Endothelial cell of umbilical vein (primary cell): ENCODE measurements at regions not wholly inside any gene's neighbourhood (a gene's known extent, or its start where the extent isn't known, plus 50 kb on each side); places are given as distances from the start of the nearest gene placed in this dataset.

Experiments used
- BruUV-seq: library from RNA; stranded (reverse); fragments of 400-500 nt; replicated peaks from 2 replicates; lab custom pipeline; 2021; lab: Mats Ljungman, UMichigan
- CTCF ChIA-PET: fragments of 300-600, 350-600 bp; sonication (Branson Sonifier 250); formaldehyde crosslinking; loops from one replicate; lab custom pipeline; 2021; ENCODE audit warnings: antibody characterized with exemption, inconsistent platforms; lab: Charles Lee
- POLR2A ChIA-PET: fragments of 300-600, 350-600 bp; sonication (Branson Sonifier 250); formaldehyde crosslinking; loops from one replicate; lab custom pipeline; 2021; ENCODE audit warnings: antibody characterized with exemption, inconsistent platforms; lab: Charles Lee
- DNase-seq: peaks from one replicate; pipeline ENCODE4 v3.0.0-alpha.2; 2011; ENCODE audit warnings: low read depth, low spot score
- FAIRE-seq: peaks from 2 replicates; lab custom pipeline; 2011; peaks lifted over from hg19 to GRCh38; lab: Jason Lieb, UNC
- H2AFZ ChIP-seq: 2 replicates; pipeline ENCODE4 v1.6.0; 2012; ENCODE audit warnings: low read depth, low read length, control low read depth, inconsistent platforms
- H3K27ac ChIP-seq: 2 replicates; pipeline ENCODE4 v1.5.1; 2011; ENCODE audit warnings: low read depth, mild to moderate bottlenecking, control low read depth, low read length, moderate library complexity; ENCODE audit not compliant: insufficient read depth
- H3K27me3 ChIP-seq, 2 experiments: 2 replicates each; pipeline versions ENCODE4 v1.6.0 to v1.6.1; 2011; ENCODE audit warnings: low read length in 2 of 2, mixed read lengths in 1 of 2; ENCODE audit not compliant: control insufficient read depth in 2 of 2, insufficient read depth in 2 of 2
- H3K36me3 ChIP-seq, 2 experiments: 2 replicates in 1 of 2; 3 replicates in 1 of 2; pipeline ENCODE4 v1.5.1; 2011; ENCODE audit warnings: low read length in 2 of 2, mild to moderate bottlenecking in 1 of 2, moderate library complexity in 1 of 2; ENCODE audit not compliant: control insufficient read depth in 2 of 2, insufficient read depth in 2 of 2; ENCODE audit errors: extremely low read depth in 1 of 2
- H3K4me1 ChIP-seq: 3 replicates; pipeline ENCODE4 v1.5.1; 2011; ENCODE audit warnings: mild to moderate bottlenecking, low read length; ENCODE audit not compliant: control insufficient read depth, insufficient read depth; ENCODE audit errors: extremely low read depth
- H3K4me2 ChIP-seq: 2 replicates; pipeline ENCODE4 v1.6.1; 2011; ENCODE audit warnings: low read length, control low read depth, mixed read lengths; ENCODE audit not compliant: insufficient read depth
- H3K4me3 ChIP-seq, 3 experiments: fragments of 200-600 bp in 1 of 3; sonication (generic), shearing (Covaris generic) in 1 of 3; replicated peaks in 1 of 3; 2 replicates each; pipeline ENCODE4 v1.5.1; 2011 to 2016; ENCODE audit warnings: control low read depth in 3 of 3, low read length in 3 of 3, mild to moderate bottlenecking in 2 of 3, inconsistent platforms in 1 of 3, low read depth in 1 of 3, moderate library complexity in 1 of 3; ENCODE audit not compliant: insufficient read depth in 1 of 3
- H3K79me2 ChIP-seq: 2 replicates; pipeline ENCODE4 v1.6.0; 2012; ENCODE audit warnings: low read length, inconsistent platforms; ENCODE audit not compliant: control insufficient read depth, insufficient read depth
- H3K9ac ChIP-seq: replicated peaks from 2 replicates; pipeline ENCODE3; 2011; ENCODE audit warnings: low read length, control low read depth; ENCODE audit not compliant: insufficient read depth; ENCODE audit errors: extremely low read depth
- H3K9me1 ChIP-seq: replicated peaks from 3 replicates; pipeline ENCODE4 v1.6.0; 2011; ENCODE audit warnings: mild to moderate bottlenecking, low read length; ENCODE audit not compliant: control insufficient read depth, insufficient read depth; ENCODE audit errors: extremely low read depth
- H3K9me3 ChIP-seq: replicated peaks from 2 replicates; pipeline ENCODE4 v1.5.1; 2012; ENCODE audit warnings: low read length, inconsistent platforms; ENCODE audit not compliant: control insufficient read depth, insufficient read depth
- H4K20me1 ChIP-seq: replicated peaks from 2 replicates; pipeline ENCODE3; 2011; ENCODE audit warnings: mild to moderate bottlenecking, low read length; ENCODE audit not compliant: control insufficient read depth, insufficient read depth; ENCODE audit errors: extremely low read depth
- EZH2 ChIP-seq: IDR thresholded peaks from 2 replicates; pipeline ENCODE4 v1.6.1; 2012; ENCODE audit warnings: borderline replicate concordance, low read depth, mild to moderate bottlenecking, moderate library complexity, low read length, inconsistent platforms; ENCODE audit not compliant: severe bottlenecking
- FOS ChIP-seq: IDR thresholded peaks from 2 replicates; pipeline ENCODE4 v1.6.1; 2011; ENCODE audit warnings: mild to moderate bottlenecking, low read length, moderate library complexity, borderline replicate concordance; ENCODE audit not compliant: insufficient read depth
- GATA2 ChIP-seq: IDR thresholded peaks from 2 replicates; pipeline ENCODE4 v1.7.0; 2011; ENCODE audit warnings: low read depth, mild to moderate bottlenecking, moderate library complexity, mixed read lengths, low read length; ENCODE audit not compliant: insufficient read length, insufficient read depth
- JUN ChIP-seq: IDR thresholded peaks from 2 replicates; pipeline ENCODE4 v1.6.1; 2011; ENCODE audit warnings: borderline replicate concordance, low read depth; ENCODE audit not compliant: insufficient read length, insufficient read depth
- MYC ChIP-seq: IDR thresholded peaks from one replicate; pipeline ENCODE4 v1.6.1; 2011; ENCODE audit warnings: mild to moderate bottlenecking, low read depth, low read length
- POLR2A ChIP-seq: IDR thresholded peaks from 2 replicates; pipeline ENCODE4 v1.6.1; 2012; ENCODE audit warnings: low read depth, mild to moderate bottlenecking, control low read depth, low read length
- POLR2AphosphoS5 ChIP-seq: IDR thresholded peaks from 2 replicates; pipeline ENCODE4 v1.6.1; 2012; ENCODE audit warnings: low read depth, mild to moderate bottlenecking, control low read depth, low read length, moderate library complexity; ENCODE audit not compliant: insufficient read depth
- dilution Hi-C: fragments of 300-500 bp; cut with MboI; formaldehyde crosslinking; loops from one replicate; pipeline ENCODE4 v1.15.0; 2019; ENCODE audit warnings: low sequenced_read_pairs; ENCODE audit not compliant: extremely low pct_ligation_motif_present
- intact Hi-C: fragments of 100-400 bp; cut with micrococcal nuclease; formaldehyde crosslinking; loops from one replicate; pipeline ENCODE4 v1.10.0; 2022
- TF ChIP-seq, protein P1 (sequence below): IDR thresholded peaks from 2 replicates; pipeline ENCODE4 v1.6.1; 2011; ENCODE audit not compliant: insufficient read depth, insufficient read length
- TF ChIP-seq, protein P2 (sequence below), 2 donors: IDR thresholded peaks; 1 replicate in 1 of 2; 2 replicates in 1 of 2; pipeline ENCODE4 v1.5.1; 2011; ENCODE audit warnings: low read length in 2 of 2, mild to moderate bottlenecking in 2 of 2, moderate library complexity in 2 of 2, control low read depth in 1 of 2, inconsistent platforms in 1 of 2, low read depth in 1 of 2; ENCODE audit not compliant: insufficient read depth in 1 of 2; ENCODE audit errors: extremely low read depth in 1 of 2

DNA sequence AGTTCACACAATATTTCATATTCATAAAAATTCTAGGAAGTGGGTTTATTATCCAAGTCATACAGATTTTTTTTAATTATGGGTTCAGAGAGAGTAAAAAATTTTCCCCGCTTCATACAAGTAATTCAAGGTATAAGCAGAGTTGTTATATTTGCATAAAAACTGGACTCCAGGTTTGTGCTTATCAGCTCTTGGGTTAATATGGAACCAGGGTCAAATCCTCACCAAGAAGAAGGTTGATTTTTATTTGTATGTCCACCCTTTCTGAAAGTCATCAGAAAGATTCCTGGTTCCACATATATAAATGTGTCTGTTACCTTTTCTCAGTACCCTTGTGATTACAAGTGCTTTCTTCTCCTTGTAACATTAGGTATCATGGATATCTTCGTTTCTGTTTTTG, 143.8 kb upstream of the PKN2 start:
- dilution Hi-C loops: no loop called here
- FAIRE-seq (no peak), DNase-seq (no peak)
- no peak for TF ChIP-seq GATA2
- no peak for TF ChIP-seq MYC
- no peak for TF ChIP-seq POLR2A
- TF ChIP-seq, protein P1, sequence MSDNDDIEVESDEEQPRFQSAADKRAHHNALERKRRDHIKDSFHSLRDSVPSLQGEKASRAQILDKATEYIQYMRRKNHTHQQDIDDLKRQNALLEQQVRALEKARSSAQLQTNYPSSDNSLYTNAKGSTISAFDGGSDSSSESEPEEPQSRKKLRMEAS: no peak
- TF ChIP-seq, protein P2, sequence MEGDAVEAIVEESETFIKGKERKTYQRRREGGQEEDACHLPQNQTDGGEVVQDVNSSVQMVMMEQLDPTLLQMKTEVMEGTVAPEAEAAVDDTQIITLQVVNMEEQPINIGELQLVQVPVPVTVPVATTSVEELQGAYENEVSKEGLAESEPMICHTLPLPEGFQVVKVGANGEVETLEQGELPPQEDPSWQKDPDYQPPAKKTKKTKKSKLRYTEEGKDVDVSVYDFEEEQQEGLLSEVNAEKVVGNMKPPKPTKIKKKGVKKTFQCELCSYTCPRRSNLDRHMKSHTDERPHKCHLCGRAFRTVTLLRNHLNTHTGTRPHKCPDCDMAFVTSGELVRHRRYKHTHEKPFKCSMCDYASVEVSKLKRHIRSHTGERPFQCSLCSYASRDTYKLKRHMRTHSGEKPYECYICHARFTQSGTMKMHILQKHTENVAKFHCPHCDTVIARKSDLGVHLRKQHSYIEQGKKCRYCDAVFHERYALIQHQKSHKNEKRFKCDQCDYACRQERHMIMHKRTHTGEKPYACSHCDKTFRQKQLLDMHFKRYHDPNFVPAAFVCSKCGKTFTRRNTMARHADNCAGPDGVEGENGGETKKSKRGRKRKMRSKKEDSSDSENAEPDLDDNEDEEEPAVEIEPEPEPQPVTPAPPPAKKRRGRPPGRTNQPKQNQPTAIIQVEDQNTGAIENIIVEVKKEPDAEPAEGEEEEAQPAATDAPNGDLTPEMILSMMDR (IDR thresholded peaks at IDR 0.05; ENCODE audit: extremely low read depth in 1 of 2, insufficient read depth in 1 of 2, low read depth in 1 of 2, low read length in 2 of 2): no peak
- no peak for TF ChIP-seq POLR2AphosphoS5
- TF ChIP-seq FOS: no peak
- TF ChIP-seq JUN: no peak
- no peak for TF ChIP-seq EZH2
- H3K27me3 ChIP-seq: no peaks in the 10 kb centered on the region
- H3K79me2 ChIP-seq: no peaks in the 10 kb centered on the region
- H4K20me1 ChIP-seq: no peaks in the 10 kb centered on the region
- intact Hi-C loops: no loop called here
- H3K4me1 ChIP-seq: no peaks in the 10 kb centered on the region
- POLR2A ChIA-PET: no interaction called here
- H3K9me3 ChIP-seq: no peaks in the 10 kb centered on the region
- H3K4me3 ChIP-seq: no peak overlapping the region
- H2AFZ ChIP-seq: no peak overlapping the region
- no peaks in the 10 kb centered on the region for H3K36me3 ChIP-seq
- CTCF ChIA-PET: no interaction called here
- H3K9ac ChIP-seq: no peak overlapping the region
- no peak overlapping the region for H3K4me2 ChIP-seq
- BruUV-seq: no TSS peak
- no peak overlapping the region for H3K27ac ChIP-seq
- no peaks in the 10 kb centered on the region for H3K9me1 ChIP-seq
